Stomach (tissue), 8 donors: ENCODE measurements at regions not wholly inside any gene's neighbourhood (a gene's known extent, or its start where the extent isn't known, plus 50 kb on each side); places are given as distances from the start of the nearest gene placed in this dataset.

Experiments
- DNase-seq, 2 donors: peaks; one replicate each; pipeline versions ENCODE4 v3.0.0 to v3.0.0-alpha.2; 2013 to 2019
- H3K27ac ChIP-seq, 5 donors: fragments of 200-600 bp in 4 of 5; sonication (generic) in 4 of 5; one replicate each; pipeline ENCODE4 v1.5.1; 2013 to 2019; ENCODE audit warnings: mild to moderate bottlenecking in 1 of 5, moderate library complexity in 1 of 5
- H3K27me3 ChIP-seq, 3 donors: fragments of 200-600 bp; sonication (generic); one replicate each; pipeline ENCODE4 v1.5.1; 2017 to 2019; ENCODE audit warnings: mixed run types in 1 of 3
- H3K36me3 ChIP-seq, 4 donors: fragments of 200-600 bp; sonication (generic); 1 replicate in 3 of 4; 2 replicates in 1 of 4; pipeline ENCODE4 v1.5.1; 2016 to 2019
- H3K4me1 ChIP-seq, 4 donors: fragments of 200-600 bp; sonication (generic); one replicate each; pipeline ENCODE4 v1.5.1; 2016 to 2019
- H3K4me3 ChIP-seq, 4 donors: fragments of 200-600 bp; sonication (generic) in 3 of 4; one replicate each; pipeline ENCODE4 v1.5.1; 2016 to 2019; ENCODE audit warnings: mild to moderate bottlenecking in 1 of 4
- H3K9me3 ChIP-seq, 4 donors: fragments of 200-600 bp; sonication (generic); one replicate each; pipeline ENCODE4 v1.5.1; 2016 to 2019
- CTCF ChIP-seq, 7 experiments: fragments of 450-650 bp in 4 of 7; fragments of 200-600 bp in 3 of 7; sonication (generic) in 3 of 7; IDR thresholded peaks; one replicate each; pipeline ENCODE4 v1.5.1; 2016 to 2019; ENCODE audit warnings: antibody characterized with exemption in 7 of 7, control low read depth in 2 of 7, mild to moderate bottlenecking in 1 of 7
- EP300 ChIP-seq: sonication (generic); formaldehyde crosslinking; IDR thresholded peaks from one replicate; pipeline ENCODE4 v1.6.1; 2017; ENCODE audit warnings: antibody characterized with exemption
- POLR2A ChIP-seq, 4 donors: fragments of 450-650 bp; IDR thresholded peaks; one replicate each; pipeline ENCODE4 v1.6.1; 2016; ENCODE audit warnings: antibody characterized with exemption in 4 of 4, control low read depth in 2 of 4, mild to moderate bottlenecking in 1 of 4, moderate library complexity in 1 of 4
- POLR2AphosphoS5 ChIP-seq, 3 donors: sonication (generic); formaldehyde crosslinking; IDR thresholded peaks; one replicate each; pipeline ENCODE4 v1.6.1; 2016; ENCODE audit warnings: antibody characterized with exemption in 3 of 3
- WGBS, 5 donors: extraction: QIAGEN DNeasy Blood & Tissue Kit in 3 of 5; methylation state at CpG; one replicate each; pipeline versions ENCODE4 v1.1.5 to v1.1.7; 2013 to 2018; 5-methylcytosine and 5-hydroxymethylcytosine counted together
- intact Hi-C: fragments of 100-400 bp; cut with DNase I; formaldehyde crosslinking; loops from one replicate; pipeline ENCODE4 v1.15.1; 2023; ENCODE audit warnings: low total_unique reads
- donor health status: healthy with polysubstance abuse.
- donor health status: Bipolar disorder and iron deficiency.
- donor health status: healthy.

DNA sequence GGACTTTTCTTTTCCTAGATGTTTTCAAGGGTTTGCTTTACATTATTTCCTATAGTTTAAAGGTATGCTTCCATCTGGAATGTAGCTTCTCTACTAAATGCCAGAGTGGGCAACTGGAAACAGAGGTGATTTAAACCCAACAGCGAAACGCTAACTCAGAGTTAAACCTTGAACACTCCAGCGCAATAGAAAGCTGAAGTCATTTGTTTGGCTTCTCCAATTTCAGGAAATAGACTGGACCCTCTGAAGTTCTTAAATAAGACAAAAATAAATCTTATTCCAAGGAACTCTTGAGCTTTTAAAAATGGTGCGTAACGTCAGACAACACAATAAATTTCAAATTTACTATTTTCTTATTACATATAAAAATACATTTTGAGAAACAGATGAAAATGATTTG lies 1560.0 kb upstream of the TENM3 start:
- Histone ChIP-seq H3K27me3 (no peaks in the 10 kb centered on the region), H3K9me3 (no peaks in the 10 kb centered on the region), H3K27ac (no peak overlapping the region), H3K36me3 (no peaks in the 10 kb centered on the region), H3K4me3 (no peak overlapping the region), H3K4me1 (no peaks in the 10 kb centered on the region)
- no peak for DNase-seq
- intact Hi-C loops = no loop called here
- TF ChIP-seq POLR2A (IDR thresholded peaks at IDR 0.05) = no peak
- TF ChIP-seq POLR2AphosphoS5 (IDR thresholded peaks at IDR 0.05) = no peak
- TF ChIP-seq CTCF (IDR thresholded peaks at IDR 0.05) = no peak
- TF ChIP-seq EP300 = no peak
- WGBS, 5 donors = 78 to 91% (median 85%) methylated on average over 5 of the region's 5 CpGs

DNA sequence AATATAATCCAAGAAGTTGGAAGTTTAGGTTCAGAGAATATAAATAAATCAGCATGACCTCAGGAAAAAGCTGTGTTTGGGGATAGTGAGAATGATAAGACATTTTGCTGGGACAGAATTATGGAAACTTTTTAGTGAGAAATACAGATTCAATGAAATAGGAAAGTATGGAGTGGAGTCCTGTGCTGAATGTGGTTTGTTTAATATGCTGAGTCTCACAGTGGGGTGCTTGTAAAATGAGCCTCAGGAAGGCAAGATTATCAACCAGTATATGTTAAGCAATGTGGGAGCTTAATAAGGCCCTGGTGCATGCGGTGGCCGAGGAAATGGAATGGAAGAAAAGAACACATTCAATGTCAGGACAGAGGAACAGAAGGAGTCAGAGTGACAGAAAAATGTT lies 1554.7 kb upstream of the TENM3 start:
- WGBS, 5 donors = 78 to 88% (median 80%) methylated on average over 2 of the region's 2 CpGs
- Histone ChIP-seq H3K27ac (no peak overlapping the region), H3K36me3 (no peaks in the 10 kb centered on the region), H3K27me3 (no peaks in the 10 kb centered on the region), H3K4me1 (no peaks in the 10 kb centered on the region), H3K9me3 (peaks cover 0 to 6% (median 0%) of the 10 kb centered on the region in 4 donors), H3K4me3 (no peak overlapping the region)
- no peak for DNase-seq
- intact Hi-C loops = no loop called here
- TF ChIP-seq CTCF (IDR thresholded peaks at IDR 0.05) (no peak), POLR2AphosphoS5 (IDR thresholded peaks at IDR 0.05) (no peak), POLR2A (IDR thresholded peaks at IDR 0.05) (no peak), EP300 (no peak)

- no peak for DNase-seq
- Histone ChIP-seq H3K4me1 (no peaks in the 10 kb centered on the region), H3K36me3 (no peaks in the 10 kb centered on the region), H3K9me3 (peaks cover 0 to 6% (median 0%) of the 10 kb centered on the region in 4 donors), H3K27me3 (no peaks in the 10 kb centered on the region), H3K27ac (no peak overlapping the region), H3K4me3 (no peak overlapping the region)
- 29 to 53% (median 36%) methylated on average over 1 of the region's 1 CpG for WGBS, 5 donors
- intact Hi-C loops = no loop called here
- TF ChIP-seq EP300 (no peak), POLR2AphosphoS5 (IDR thresholded peaks at IDR 0.05) (no peak), POLR2A (IDR thresholded peaks at IDR 0.05) (no peak), CTCF (IDR thresholded peaks at IDR 0.05) (no peak)
These were observed 1548.3 kb upstream of the TENM3 start for GRCh38 chr4:180694875-180695274.

DNA sequence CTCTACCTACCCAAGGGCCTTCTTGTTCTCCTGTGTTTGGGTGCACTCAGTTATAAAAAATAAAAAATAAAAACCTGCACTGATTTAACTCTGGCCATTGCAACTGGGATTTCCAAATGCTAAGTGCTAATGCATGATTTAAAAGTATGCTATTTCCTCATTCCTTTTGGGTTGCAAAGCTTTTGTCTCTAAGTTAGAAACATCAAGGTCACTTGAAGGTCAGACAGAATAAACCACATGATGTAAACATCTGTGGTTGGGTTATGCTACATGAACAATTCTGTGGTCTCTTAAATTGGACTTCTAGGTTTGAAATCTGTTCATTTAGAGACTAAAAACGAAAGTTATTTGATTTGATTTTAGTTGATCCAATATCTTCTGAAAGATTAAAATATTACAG lies 1547.4 kb upstream of the TENM3 start:
- no peaks in the 10 kb centered on the region for H3K4me1 ChIP-seq
- no peak for TF ChIP-seq CTCF (IDR thresholded peaks at IDR 0.05)
- TF ChIP-seq POLR2A (IDR thresholded peaks at IDR 0.05) = no peak
- no peak for TF ChIP-seq EP300
- no peak for TF ChIP-seq POLR2AphosphoS5 (IDR thresholded peaks at IDR 0.05)
- intact Hi-C loops = no loop called here
- WGBS, 5 donors = 21 to 38% (median 33%) methylated on average over 1 of the region's 1 CpG
- H3K27me3 ChIP-seq = no peaks in the 10 kb centered on the region
- H3K27ac ChIP-seq = no peak overlapping the region
- H3K9me3 ChIP-seq = peaks cover 0 to 6% (median 0%) of the 10 kb centered on the region in 4 donors
- peak in 1 of 2 donors; percentile 35 for DNase-seq
- no peaks in the 10 kb centered on the region for H3K36me3 ChIP-seq
- no peak overlapping the region for H3K4me3 ChIP-seq
